ENCODE measurements at regions not wholly inside any gene's neighbourhood (a gene's known extent, or its start where the extent isn't known, plus 50 kb on each side); places are given as distances from the start of the nearest gene placed in this dataset.

DNA sequence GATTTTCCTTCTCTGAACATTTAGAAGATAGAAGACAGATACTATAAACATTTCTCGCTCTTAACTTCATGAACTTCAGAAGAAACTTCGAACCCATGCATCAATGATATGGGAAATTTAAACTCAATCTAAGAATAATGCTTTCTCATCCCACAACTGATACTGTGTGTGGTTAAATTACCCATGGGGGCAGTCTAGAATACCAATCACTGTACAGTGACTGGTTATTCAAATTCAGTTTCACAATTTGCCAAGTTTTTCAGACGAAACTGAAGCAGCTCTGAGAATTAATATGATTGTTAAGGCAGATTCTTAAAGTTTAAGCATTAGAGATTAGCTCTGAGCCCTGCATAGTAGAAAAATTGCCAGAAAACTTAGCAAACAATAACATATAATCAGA lies 431.0 kb downstream of the SH3GL2 start (continued):
- TF ChIP-seq, protein P1, sequence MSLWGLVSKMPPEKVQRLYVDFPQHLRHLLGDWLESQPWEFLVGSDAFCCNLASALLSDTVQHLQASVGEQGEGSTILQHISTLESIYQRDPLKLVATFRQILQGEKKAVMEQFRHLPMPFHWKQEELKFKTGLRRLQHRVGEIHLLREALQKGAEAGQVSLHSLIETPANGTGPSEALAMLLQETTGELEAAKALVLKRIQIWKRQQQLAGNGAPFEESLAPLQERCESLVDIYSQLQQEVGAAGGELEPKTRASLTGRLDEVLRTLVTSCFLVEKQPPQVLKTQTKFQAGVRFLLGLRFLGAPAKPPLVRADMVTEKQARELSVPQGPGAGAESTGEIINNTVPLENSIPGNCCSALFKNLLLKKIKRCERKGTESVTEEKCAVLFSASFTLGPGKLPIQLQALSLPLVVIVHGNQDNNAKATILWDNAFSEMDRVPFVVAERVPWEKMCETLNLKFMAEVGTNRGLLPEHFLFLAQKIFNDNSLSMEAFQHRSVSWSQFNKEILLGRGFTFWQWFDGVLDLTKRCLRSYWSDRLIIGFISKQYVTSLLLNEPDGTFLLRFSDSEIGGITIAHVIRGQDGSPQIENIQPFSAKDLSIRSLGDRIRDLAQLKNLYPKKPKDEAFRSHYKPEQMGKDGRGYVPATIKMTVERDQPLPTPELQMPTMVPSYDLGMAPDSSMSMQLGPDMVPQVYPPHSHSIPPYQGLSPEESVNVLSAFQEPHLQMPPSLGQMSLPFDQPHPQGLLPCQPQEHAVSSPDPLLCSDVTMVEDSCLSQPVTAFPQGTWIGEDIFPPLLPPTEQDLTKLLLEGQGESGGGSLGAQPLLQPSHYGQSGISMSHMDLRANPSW (CRISPR knock-in tag; conservative IDR thresholded peaks at IDR 0.05; ENCODE audit: low read depth), result no peak

DNA sequence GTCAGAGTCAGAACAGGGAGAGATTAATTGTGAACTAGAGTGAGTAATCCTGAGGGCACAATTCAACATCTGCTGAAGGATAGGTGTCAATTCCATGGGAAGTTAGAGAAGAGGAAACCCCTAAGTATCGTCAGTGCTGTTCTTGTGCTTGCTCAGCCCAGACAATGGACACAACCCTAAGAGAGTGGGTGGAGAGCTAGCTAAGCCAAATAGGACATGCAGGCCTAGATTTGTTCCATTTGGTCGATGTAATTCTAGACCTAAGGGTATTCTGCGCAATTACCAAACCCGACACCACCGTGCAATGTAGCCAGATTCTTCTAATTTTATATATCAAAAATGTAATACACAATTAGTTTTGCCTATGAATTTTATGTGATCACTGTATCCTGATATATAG lies 431.6 kb downstream of the SH3GL2 start:
- ATAC-seq, result no peak
- H3K27ac Mint-ChIP-seq, result no peak overlapping the region
- TF ChIP-seq ZNF416 (CRISPR knock-in tag; IDR thresholded peaks at IDR 0.05), result no peak
- no peak for TF ChIP-seq SOX15 (CRISPR knock-in tag; IDR thresholded peaks at IDR 0.05)
- TF ChIP-seq, protein P2, sequence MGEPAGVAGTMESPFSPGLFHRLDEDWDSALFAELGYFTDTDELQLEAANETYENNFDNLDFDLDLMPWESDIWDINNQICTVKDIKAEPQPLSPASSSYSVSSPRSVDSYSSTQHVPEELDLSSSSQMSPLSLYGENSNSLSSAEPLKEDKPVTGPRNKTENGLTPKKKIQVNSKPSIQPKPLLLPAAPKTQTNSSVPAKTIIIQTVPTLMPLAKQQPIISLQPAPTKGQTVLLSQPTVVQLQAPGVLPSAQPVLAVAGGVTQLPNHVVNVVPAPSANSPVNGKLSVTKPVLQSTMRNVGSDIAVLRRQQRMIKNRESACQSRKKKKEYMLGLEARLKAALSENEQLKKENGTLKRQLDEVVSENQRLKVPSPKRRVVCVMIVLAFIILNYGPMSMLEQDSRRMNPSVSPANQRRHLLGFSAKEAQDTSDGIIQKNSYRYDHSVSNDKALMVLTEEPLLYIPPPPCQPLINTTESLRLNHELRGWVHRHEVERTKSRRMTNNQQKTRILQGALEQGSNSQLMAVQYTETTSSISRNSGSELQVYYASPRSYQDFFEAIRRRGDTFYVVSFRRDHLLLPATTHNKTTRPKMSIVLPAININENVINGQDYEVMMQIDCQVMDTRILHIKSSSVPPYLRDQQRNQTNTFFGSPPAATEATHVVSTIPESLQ (CRISPR knock-in tag; IDR thresholded peaks at IDR 0.05), result no peak
- TF ChIP-seq NFATC4 (CRISPR knock-in tag; IDR thresholded peaks at IDR 0.05), result no peak
- TF ChIP-seq, protein P3, sequence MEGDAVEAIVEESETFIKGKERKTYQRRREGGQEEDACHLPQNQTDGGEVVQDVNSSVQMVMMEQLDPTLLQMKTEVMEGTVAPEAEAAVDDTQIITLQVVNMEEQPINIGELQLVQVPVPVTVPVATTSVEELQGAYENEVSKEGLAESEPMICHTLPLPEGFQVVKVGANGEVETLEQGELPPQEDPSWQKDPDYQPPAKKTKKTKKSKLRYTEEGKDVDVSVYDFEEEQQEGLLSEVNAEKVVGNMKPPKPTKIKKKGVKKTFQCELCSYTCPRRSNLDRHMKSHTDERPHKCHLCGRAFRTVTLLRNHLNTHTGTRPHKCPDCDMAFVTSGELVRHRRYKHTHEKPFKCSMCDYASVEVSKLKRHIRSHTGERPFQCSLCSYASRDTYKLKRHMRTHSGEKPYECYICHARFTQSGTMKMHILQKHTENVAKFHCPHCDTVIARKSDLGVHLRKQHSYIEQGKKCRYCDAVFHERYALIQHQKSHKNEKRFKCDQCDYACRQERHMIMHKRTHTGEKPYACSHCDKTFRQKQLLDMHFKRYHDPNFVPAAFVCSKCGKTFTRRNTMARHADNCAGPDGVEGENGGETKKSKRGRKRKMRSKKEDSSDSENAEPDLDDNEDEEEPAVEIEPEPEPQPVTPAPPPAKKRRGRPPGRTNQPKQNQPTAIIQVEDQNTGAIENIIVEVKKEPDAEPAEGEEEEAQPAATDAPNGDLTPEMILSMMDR (IDR thresholded peaks at IDR 0.05), result no peak
- no peak for TF ChIP-seq MYBL2 (CRISPR knock-in tag; IDR thresholded peaks at IDR 0.05)
- TF ChIP-seq, protein P4, sequence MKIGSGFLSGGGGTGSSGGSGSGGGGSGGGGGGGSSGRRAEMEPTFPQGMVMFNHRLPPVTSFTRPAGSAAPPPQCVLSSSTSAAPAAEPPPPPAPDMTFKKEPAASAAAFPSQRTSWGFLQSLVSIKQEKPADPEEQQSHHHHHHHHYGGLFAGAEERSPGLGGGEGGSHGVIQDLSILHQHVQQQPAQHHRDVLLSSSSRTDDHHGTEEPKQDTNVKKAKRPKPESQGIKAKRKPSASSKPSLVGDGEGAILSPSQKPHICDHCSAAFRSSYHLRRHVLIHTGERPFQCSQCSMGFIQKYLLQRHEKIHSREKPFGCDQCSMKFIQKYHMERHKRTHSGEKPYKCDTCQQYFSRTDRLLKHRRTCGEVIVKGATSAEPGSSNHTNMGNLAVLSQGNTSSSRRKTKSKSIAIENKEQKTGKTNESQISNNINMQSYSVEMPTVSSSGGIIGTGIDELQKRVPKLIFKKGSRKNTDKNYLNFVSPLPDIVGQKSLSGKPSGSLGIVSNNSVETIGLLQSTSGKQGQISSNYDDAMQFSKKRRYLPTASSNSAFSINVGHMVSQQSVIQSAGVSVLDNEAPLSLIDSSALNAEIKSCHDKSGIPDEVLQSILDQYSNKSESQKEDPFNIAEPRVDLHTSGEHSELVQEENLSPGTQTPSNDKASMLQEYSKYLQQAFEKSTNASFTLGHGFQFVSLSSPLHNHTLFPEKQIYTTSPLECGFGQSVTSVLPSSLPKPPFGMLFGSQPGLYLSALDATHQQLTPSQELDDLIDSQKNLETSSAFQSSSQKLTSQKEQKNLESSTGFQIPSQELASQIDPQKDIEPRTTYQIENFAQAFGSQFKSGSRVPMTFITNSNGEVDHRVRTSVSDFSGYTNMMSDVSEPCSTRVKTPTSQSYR (CRISPR knock-in tag; IDR thresholded peaks at IDR 0.05), result no peak
- TF ChIP-seq, protein P5, sequence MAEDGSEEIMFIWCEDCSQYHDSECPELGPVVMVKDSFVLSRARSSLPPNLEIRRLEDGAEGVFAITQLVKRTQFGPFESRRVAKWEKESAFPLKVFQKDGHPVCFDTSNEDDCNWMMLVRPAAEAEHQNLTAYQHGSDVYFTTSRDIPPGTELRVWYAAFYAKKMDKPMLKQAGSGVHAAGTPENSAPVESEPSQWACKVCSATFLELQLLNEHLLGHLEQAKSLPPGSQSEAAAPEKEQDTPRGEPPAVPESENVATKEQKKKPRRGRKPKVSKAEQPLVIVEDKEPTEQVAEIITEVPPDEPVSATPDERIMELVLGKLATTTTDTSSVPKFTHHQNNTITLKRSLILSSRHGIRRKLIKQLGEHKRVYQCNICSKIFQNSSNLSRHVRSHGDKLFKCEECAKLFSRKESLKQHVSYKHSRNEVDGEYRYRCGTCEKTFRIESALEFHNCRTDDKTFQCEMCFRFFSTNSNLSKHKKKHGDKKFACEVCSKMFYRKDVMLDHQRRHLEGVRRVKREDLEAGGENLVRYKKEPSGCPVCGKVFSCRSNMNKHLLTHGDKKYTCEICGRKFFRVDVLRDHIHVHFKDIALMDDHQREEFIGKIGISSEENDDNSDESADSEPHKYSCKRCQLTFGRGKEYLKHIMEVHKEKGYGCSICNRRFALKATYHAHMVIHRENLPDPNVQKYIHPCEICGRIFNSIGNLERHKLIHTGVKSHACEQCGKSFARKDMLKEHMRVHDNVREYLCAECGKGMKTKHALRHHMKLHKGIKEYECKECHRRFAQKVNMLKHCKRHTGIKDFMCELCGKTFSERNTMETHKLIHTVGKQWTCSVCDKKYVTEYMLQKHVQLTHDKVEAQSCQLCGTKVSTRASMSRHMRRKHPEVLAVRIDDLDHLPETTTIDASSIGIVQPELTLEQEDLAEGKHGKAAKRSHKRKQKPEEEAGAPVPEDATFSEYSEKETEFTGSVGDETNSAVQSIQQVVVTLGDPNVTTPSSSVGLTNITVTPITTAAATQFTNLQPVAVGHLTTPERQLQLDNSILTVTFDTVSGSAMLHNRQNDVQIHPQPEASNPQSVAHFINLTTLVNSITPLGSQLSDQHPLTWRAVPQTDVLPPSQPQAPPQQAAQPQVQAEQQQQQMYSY (CRISPR knock-in tag; IDR thresholded peaks at IDR 0.05), result no peak
- TF ChIP-seq, protein P6, sequence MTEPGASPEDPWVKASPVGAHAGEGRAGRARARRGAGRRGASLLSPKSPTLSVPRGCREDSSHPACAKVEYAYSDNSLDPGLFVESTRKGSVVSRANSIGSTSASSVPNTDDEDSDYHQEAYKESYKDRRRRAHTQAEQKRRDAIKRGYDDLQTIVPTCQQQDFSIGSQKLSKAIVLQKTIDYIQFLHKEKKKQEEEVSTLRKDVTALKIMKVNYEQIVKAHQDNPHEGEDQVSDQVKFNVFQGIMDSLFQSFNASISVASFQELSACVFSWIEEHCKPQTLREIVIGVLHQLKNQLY (CRISPR knock-in tag; IDR thresholded peaks at IDR 0.05), result no peak
- TF ChIP-seq, protein P7, sequence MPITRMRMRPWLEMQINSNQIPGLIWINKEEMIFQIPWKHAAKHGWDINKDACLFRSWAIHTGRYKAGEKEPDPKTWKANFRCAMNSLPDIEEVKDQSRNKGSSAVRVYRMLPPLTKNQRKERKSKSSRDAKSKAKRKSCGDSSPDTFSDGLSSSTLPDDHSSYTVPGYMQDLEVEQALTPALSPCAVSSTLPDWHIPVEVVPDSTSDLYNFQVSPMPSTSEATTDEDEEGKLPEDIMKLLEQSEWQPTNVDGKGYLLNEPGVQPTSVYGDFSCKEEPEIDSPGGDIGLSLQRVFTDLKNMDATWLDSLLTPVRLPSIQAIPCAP (CRISPR knock-in tag; IDR thresholded peaks at IDR 0.05), result no peak
- TF ChIP-seq, protein P8, sequence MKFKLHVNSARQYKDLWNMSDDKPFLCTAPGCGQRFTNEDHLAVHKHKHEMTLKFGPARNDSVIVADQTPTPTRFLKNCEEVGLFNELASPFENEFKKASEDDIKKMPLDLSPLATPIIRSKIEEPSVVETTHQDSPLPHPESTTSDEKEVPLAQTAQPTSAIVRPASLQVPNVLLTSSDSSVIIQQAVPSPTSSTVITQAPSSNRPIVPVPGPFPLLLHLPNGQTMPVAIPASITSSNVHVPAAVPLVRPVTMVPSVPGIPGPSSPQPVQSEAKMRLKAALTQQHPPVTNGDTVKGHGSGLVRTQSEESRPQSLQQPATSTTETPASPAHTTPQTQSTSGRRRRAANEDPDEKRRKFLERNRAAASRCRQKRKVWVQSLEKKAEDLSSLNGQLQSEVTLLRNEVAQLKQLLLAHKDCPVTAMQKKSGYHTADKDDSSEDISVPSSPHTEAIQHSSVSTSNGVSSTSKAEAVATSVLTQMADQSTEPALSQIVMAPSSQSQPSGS (CRISPR knock-in tag; IDR thresholded peaks at IDR 0.05; ENCODE audit: borderline replicate concordance, low read depth), result no peak
- no peak for DNase-seq (ENCODE audit: low spot score)
- H3K27me3 Mint-ChIP-seq (ENCODE audit: low read depth), result no peaks in the 10 kb centered on the region
- POLR2A ChIA-PET, result no interaction called here
- peaks cover 8% of the 10 kb centered on the region for H3K4me1 Mint-ChIP-seq
- no peaks in the 10 kb centered on the region for H3K36me3 Mint-ChIP-seq
- CTCF ChIA-PET, result no interaction called here
- H3K9me3 Mint-ChIP-seq, result 0 out of 2 replicates have a peak, but pooled peaks cover 3% of the 10 kb centered on the region
- H3K4me3 Mint-ChIP-seq, result no peak overlapping the region

Measured in WTC11 (cell line).